ENCODE measurements at regions not wholly inside any gene's neighbourhood (a gene's known extent, or its start where the extent isn't known, plus 50 kb on each side); places are given as distances from the start of the nearest gene placed in this dataset.

GRCh38 chr3:14057701-14058100 is 67.0 kb downstream of the CHCHD4 start:
- TF ChIP-seq CTCF (IDR thresholded peaks at IDR 0.05; ENCODE audit: low read depth, low read length, missing control alignments) = no peak
- in situ Hi-C loops (cut with HindIII; ENCODE audit: low sequenced_read_pairs) = no loop called here
- no peak for DNase-seq (ENCODE audit: low read depth)
- no peak overlapping the region for H3K4me3 ChIP-seq (ENCODE audit: low read depth, low read length)

- H3K4me3 ChIP-seq (ENCODE audit: low read depth, low read length) = no peak overlapping the region
- in situ Hi-C loops (cut with HindIII; ENCODE audit: low sequenced_read_pairs) = no loop called here
- TF ChIP-seq CTCF (IDR thresholded peaks at IDR 0.05; ENCODE audit: low read depth, low read length, missing control alignments) = no peak
- no peak for DNase-seq (ENCODE audit: low read depth)
These were observed 76.8 kb downstream of the CHCHD4 start for GRCh38 chr3:14047841-14048240.

GRCh38 chr3:14047027-14047426 is 77.6 kb downstream of the CHCHD4 start:
- in situ Hi-C loops (cut with HindIII; ENCODE audit: low sequenced_read_pairs) = no loop called here
- H3K4me3 ChIP-seq (ENCODE audit: low read depth, low read length) = no peak overlapping the region
- no peak for TF ChIP-seq CTCF (IDR thresholded peaks at IDR 0.05; ENCODE audit: low read depth, low read length, missing control alignments)
- DNase-seq (ENCODE audit: low read depth) = no peak

- TF ChIP-seq CTCF (IDR thresholded peaks at IDR 0.05; ENCODE audit: low read depth, low read length, missing control alignments) = no peak
- no peak overlapping the region for H3K4me3 ChIP-seq (ENCODE audit: low read depth, low read length)
- no peak for DNase-seq (ENCODE audit: low read depth)
- in situ Hi-C loops (cut with HindIII; ENCODE audit: low sequenced_read_pairs) = no loop called here
These were observed 82.0 kb downstream of the CHCHD4 start for GRCh38 chr3:14042680-14043079.

- no peak for TF ChIP-seq CTCF (IDR thresholded peaks at IDR 0.05; ENCODE audit: low read depth, low read length, missing control alignments)
- H3K4me3 ChIP-seq (ENCODE audit: low read depth, low read length) = no peak overlapping the region
- DNase-seq (ENCODE audit: low read depth) = no peak
- in situ Hi-C loops (cut with HindIII; ENCODE audit: low sequenced_read_pairs) = no loop called here
These were observed 85.5 kb downstream of the CHCHD4 start for GRCh38 chr3:14039149-14039548.

- in situ Hi-C loops (cut with HindIII; ENCODE audit: low sequenced_read_pairs) = no loop called here
- no peak overlapping the region for H3K4me3 ChIP-seq (ENCODE audit: low read depth, low read length)
- DNase-seq (ENCODE audit: low read depth) = no peak
- no peak for TF ChIP-seq CTCF (IDR thresholded peaks at IDR 0.05; ENCODE audit: low read depth, low read length, missing control alignments)
These were observed 87.5 kb downstream of the CHCHD4 start for GRCh38 chr3:14037211-14037610.

- TF ChIP-seq CTCF (IDR thresholded peaks at IDR 0.05; ENCODE audit: low read depth, low read length, missing control alignments) = no peak
- in situ Hi-C loops (cut with HindIII; ENCODE audit: low sequenced_read_pairs) = no loop called here
- no peak overlapping the region for H3K4me3 ChIP-seq (ENCODE audit: low read depth, low read length)
- DNase-seq (ENCODE audit: low read depth) = no peak
These were observed 91.6 kb downstream of the CHCHD4 start for GRCh38 chr3:14033023-14033422.
